ENCODE measurements at regions not wholly inside any gene's neighbourhood (a gene's known extent, or its start where the extent isn't known, plus 50 kb on each side); places are given as distances from the start of the nearest gene placed in this dataset.

GRCh38 chr4:100826067-100826466, 308.2 kb upstream of the EMCN start:
- TF ChIP-seq POLR2A (IDR thresholded peaks at IDR 0.05; ENCODE audit: low read length) (no peak), GATA1 (IDR thresholded peaks at IDR 0.05; ENCODE audit: low read depth, low read length) (no peak)

Data from erythroblast (primary cell).